Right renal pelvis (tissue), 4 donors: ENCODE measurements at regions not wholly inside any gene's neighbourhood (a gene's known extent, or its start where the extent isn't known, plus 50 kb on each side); places are given as distances from the start of the nearest gene placed in this dataset.

ENCODE experiments used
- DNase-seq, 4 donors: peaks; one replicate each; pipeline ENCODE4 v3.0.0-alpha.2; 2013; ENCODE audit warnings: low read depth in 4 of 4, low spot score in 3 of 4, missing footprints in 1 of 4

DNA sequence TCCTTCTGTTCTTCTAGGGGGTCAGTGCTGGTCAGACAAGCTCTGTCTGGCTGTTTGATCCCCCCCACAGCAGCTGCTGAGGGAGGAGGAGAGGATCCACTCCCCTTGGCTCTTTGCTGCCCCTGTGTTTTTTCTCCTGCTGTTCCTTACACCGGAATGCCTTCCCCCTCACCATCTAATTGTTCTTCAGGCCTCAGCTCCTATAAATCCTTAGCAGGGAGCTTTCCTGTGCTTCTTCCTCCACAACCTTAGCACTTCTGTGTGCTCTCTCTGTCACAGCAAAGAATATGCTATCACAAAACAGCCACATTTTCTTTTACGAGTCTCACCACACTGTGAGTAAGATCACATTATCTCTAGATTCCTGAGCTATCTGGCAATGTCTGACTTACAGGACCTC lies 196.6 kb downstream of the OTOR start:
- no peak for DNase-seq

DNA sequence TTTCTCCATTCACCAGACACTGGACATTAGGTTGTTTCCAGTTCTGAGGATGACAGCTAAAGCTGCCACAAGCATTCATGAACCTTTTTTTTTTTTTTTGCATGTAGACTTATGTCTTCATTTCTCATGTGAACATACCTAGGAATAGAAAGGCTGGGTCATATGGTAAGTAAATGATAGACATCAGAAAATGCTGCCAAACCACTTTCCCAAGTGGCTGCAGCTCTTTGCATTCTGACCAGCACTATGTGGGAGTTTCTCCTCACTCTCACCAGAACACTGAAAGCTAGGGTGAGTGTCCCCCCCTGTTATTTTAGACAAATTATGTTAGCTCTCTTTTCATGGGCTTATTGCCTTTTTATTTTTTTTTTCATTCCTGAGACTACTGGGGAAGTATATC lies 197.5 kb downstream of the OTOR start:
- no peak for DNase-seq

GRCh38 chr20:16946097-16946496 lies 197.9 kb downstream of the OTOR start:
- DNase-seq: no peak

DNA sequence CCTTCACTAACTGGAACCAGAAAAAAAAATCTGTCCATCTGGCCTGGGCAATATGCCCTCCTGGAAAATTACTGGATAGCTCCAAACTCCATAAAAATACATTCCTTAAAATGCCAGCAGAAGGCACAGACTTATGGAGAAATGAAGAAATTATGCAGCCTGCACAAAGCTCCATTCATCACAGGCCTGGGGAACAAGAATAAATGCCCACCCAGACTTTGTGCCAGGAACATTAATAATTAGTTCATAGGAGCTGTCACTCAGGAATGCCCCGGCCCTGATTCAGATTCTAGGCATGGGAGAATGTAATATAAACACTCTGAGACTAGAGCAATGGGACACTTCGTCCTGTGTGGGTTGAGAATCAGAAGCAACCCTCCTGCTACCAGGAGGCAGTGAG lies 199.3 kb downstream of the OTOR start:
- DNase-seq: no peak

- no peak for DNase-seq
Measured at GRCh38 chr20:16951876-16952275, 203.7 kb downstream of the OTOR start.

DNA sequence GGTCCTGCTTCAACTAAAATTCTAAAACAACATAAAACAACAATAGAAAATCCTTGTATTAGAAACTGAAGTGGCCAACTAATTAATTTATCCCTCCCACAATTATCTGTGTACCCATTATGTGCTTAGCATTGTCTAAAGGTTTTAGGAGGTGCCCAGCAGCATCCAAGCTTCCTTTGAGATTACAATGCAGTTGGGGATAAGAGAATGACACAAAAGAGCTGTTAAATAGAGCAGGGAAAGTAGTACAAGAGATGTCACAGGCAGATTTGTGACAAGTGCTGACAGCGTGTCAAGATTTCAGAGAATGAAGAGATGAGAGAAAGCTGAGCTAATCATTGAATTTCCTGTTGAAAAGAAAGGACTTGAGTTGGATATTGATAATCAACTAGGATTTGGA lies 204.8 kb downstream of the OTOR start:
- DNase-seq: no peak

- no peak for DNase-seq
Measured at GRCh38 chr20:16953858-16954257, 205.7 kb downstream of the OTOR start.

- no peak for DNase-seq
Measured at GRCh38 chr20:16955462-16955861, 207.3 kb downstream of the OTOR start.

DNA sequence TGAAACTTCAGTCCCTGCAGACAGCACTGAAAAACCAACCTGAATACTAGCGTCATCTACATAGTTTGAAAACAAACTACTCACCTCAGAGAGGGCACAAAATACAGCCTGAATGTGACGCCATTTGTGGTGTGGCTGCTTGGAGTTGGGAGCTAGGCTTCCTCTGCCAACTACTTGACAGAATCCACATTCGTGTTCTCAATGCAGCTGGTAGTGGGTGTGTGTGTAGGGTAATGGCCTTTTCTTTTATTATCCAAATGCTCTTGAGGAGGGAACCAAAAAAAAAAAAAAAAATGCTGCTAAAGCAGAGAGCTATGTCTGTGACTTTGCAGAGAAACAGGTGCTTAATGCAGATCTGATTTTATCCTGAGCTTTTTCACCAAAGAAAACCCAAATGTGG lies 207.8 kb downstream of the OTOR start:
- DNase-seq: no peak

GRCh38 chr20:16965401-16965800 lies 217.2 kb downstream of the OTOR start:
- DNase-seq: no peak

DNA sequence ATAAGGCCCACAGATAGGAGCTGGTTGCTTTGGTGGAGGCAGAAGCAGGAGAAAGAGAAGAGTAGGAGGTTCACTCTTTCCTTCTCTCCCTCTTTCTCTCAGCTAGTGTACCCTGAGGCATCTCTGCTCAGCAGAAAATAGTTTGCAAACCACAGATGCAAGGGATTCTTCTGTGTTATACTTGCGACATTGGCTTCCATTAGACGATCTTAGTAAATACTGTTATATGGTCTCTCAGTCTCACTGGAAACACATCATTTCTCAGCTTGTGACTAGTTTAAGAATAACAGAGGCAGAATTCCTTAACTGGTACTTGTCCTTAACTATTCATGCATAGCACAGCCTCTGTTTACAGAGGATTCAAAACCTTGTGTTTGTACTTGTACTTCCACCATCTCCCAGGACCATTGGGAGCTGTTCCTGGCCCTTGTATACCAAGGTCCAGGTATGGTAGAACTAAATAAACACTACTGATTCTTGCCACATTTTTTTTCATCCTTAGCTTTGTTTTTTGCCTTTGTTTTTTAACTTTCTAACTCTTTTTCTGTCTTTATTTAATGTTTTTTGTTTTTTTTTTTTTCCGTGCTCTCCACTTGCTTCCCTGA lies 218.2 kb downstream of the OTOR start:
- DNase-seq: no peak

- no peak for DNase-seq
Measured at GRCh38 chr20:16968099-16968498, 219.9 kb downstream of the OTOR start.

GRCh38 chr20:16970776-16971175 lies 222.6 kb downstream of the OTOR start:
- DNase-seq: no peak

GRCh38 chr20:16974080-16974854 lies 226.1 kb downstream of the OTOR start:
- no peak for DNase-seq

DNA sequence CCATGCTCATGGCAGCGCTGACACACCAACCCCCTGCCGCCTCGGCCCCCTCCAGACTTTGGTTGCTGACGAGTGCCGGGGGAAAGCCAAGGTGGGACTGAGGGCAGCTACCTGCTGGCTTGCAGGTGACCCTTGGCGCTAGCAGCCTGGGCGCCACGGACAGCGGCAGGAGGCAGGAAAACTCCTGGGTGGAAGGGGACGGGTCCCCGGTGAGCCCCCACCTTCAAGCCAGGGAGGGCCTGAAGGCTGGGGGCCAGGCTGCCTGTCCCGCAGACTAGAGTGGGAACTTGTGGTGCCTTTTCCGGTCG lies 226.7 kb downstream of the OTOR start:
- DNase-seq: no peak

GRCh38 chr20:16975682-16976081 lies 227.5 kb downstream of the OTOR start:
- no peak for DNase-seq

- DNase-seq: no peak
Measured at GRCh38 chr20:16978497-16978896, 230.3 kb downstream of the OTOR start.

GRCh38 chr20:16982091-16982726 lies 234.1 kb downstream of the OTOR start:
- DNase-seq: no peak

- DNase-seq: no peak
Measured at GRCh38 chr20:16984481-16984880, 236.3 kb downstream of the OTOR start.

DNA sequence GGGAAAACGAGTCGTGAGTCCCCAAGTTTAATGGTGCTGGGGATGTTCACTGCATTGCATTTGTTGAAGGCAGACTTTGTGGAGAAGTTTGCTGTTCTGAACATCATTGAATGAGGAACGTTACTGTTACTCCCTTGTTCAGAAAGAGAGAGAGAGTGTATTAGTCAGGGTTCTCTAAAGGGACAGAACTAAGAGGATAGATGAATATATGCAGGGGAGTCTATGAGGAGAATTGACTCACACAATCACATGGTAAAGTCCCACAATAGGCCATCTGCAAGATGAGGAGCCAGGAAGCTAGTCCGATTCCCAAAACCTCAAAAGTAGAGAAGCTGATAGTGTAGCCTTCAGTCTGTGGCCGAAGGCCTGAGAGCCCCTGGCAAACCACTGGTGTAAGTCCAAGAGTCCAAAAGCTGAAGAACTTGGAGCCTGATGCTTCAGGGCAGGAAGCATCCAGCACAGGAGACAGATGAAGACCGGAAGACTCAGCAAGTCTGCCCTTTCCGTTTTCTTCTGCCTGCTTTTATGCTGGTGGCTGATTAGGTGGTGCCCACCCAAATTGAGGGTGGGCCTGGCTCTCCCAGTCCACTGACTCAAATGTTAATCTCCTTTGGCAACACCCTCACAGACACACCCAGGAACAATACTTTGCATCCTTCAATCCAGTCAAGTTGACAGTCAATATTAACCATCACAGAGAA lies 223.5 kb upstream of the PCSK2 start:
- DNase-seq: no peak

- DNase-seq: no peak
Measured at GRCh38 chr20:17010181-17010580, 216.7 kb upstream of the PCSK2 start.
